ENCODE measurements at regions not wholly inside any gene's neighbourhood (a gene's known extent, or its start where the extent isn't known, plus 50 kb on each side); places are given as distances from the start of the nearest gene placed in this dataset.

GRCh38 chr16:35485915-35486314, 2026.5 kb downstream of the TP53TG3F start:
- Histone ChIP-seq H3K27me3 (replicated peaks in 1 of 7) (no peaks in the 10 kb centered on the region), H3K9me3 (peaks cover 0 to 53% (median 33%) of the 10 kb centered on the region in 8 donors), H3K4me3 (no peak overlapping the region), H3K4me1 (no peaks in the 10 kb centered on the region), H3K27ac (no peak overlapping the region), H3K36me3 (no peaks in the 10 kb centered on the region)
- TF ChIP-seq CTCF (IDR thresholded peaks at IDR 0.05 in 8 of 11, conservative IDR thresholded peaks at IDR 0.05 in 3 of 11) (no peak), POLR2A (IDR thresholded peaks at IDR 0.05) (no peak), POLR2AphosphoS5 (IDR thresholded peaks at IDR 0.05) (no peak)
- WGBS, 5 donors, result 82 to 88% (median 85%) methylated on average over 17 of the region's 17 CpGs
- DNase-seq, result no peak
- intact Hi-C loops (cut with DNase I; ENCODE audit: low total_unique reads), result no loop called here

GRCh38 chr16:35492225-35492624, 2032.8 kb downstream of the TP53TG3F start:
- 56 to 78% (median 58%) methylated on average over 14 to 28 of the region's 28 CpGs for WGBS, 5 donors
- intact Hi-C loops (cut with DNase I; ENCODE audit: low total_unique reads), result no loop called here
- DNase-seq, result no peak
- no peak overlapping the region for H3K27ac ChIP-seq
- no peak for TF ChIP-seq POLR2A (IDR thresholded peaks at IDR 0.05)
- TF ChIP-seq CTCF (IDR thresholded peaks at IDR 0.05 in 8 of 11, conservative IDR thresholded peaks at IDR 0.05 in 3 of 11), result no peak
- TF ChIP-seq POLR2AphosphoS5 (IDR thresholded peaks at IDR 0.05), result no peak
- H3K9me3 ChIP-seq, result peaks cover 0 to 46% (median 24%) of the 10 kb centered on the region in 8 donors
- H3K27me3 ChIP-seq (replicated peaks in 1 of 7), result no peaks in the 10 kb centered on the region
- H3K36me3 ChIP-seq, result no peaks in the 10 kb centered on the region
- H3K4me3 ChIP-seq, result no peak overlapping the region
- no peaks in the 10 kb centered on the region for H3K4me1 ChIP-seq

GRCh38 chr16:35497399-35497798, 2038.0 kb downstream of the TP53TG3F start:
- DNase-seq, result no peak
- TF ChIP-seq POLR2AphosphoS5 (IDR thresholded peaks at IDR 0.05), result no peak

GRCh38 chr16:35506018-35506897, 2046.8 kb downstream of the TP53TG3F start:
- Histone ChIP-seq H3K27ac (no peak overlapping the region), H3K9me3 (peaks cover 0 to 70% (median 53%) of the 10 kb centered on the region in 8 donors), H3K4me3 (no peak overlapping the region), H3K27me3 (replicated peaks in 1 of 7) (no peaks in the 10 kb centered on the region), H3K36me3 (no peaks in the 10 kb centered on the region), H3K4me1 (no peaks in the 10 kb centered on the region)
- intact Hi-C loops (cut with DNase I; ENCODE audit: low total_unique reads), result no loop called here
- DNase-seq, result no peak
- WGBS, 5 donors, result 55 to 67% (median 58%) methylated on average over 45 to 51 of the region's 51 CpGs
- TF ChIP-seq CTCF (IDR thresholded peaks at IDR 0.05 in 8 of 11, conservative IDR thresholded peaks at IDR 0.05 in 3 of 11) (no peak), POLR2AphosphoS5 (IDR thresholded peaks at IDR 0.05) (no peak), POLR2A (IDR thresholded peaks at IDR 0.05) (no peak)

More at GRCh38 chr16:35497399-35497798, 2038.0 kb downstream of the TP53TG3F start:
- no peaks in the 10 kb centered on the region for H3K4me1 ChIP-seq
- H3K27ac ChIP-seq, result no peak overlapping the region
- WGBS, 5 donors, result 14 to 63% (median 42%) methylated on average over 1 of the region's 1 CpG
- H3K27me3 ChIP-seq (replicated peaks in 1 of 7), result no peaks in the 10 kb centered on the region
- no peaks in the 10 kb centered on the region for H3K36me3 ChIP-seq
- intact Hi-C loops (cut with DNase I; ENCODE audit: low total_unique reads), result no loop called here
- peaks cover 0 to 83% (median 48%) of the 10 kb centered on the region in 8 donors for H3K9me3 ChIP-seq
- H3K4me3 ChIP-seq, result no peak overlapping the region
